ENCODE measurements at regions not wholly inside any gene's neighbourhood (a gene's known extent, or its start where the extent isn't known, plus 50 kb on each side); places are given as distances from the start of the nearest gene placed in this dataset.

DNA sequence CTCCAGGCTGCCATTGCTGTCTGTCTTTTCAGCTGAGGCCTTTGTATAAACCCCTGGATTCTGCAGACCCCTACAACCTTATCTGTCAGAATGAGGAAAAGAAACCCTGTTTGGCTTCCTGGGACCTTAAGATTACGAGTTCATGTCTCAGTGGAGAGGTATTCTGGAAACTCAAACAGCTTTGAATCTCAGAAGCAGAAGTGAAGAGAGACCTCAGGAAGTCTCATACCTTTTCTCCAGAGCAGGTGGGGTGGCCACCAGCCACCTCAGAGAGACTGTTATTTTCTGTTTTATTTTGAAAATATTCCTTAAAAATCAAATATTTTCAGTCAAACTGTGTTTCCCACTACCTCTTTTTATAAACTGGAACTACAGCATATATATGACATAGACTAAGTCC lies 457.5 kb downstream of the TMEM232 start:
- Histone ChIP-seq H2AK5ac (ENCODE audit: low read depth, low read length) (no peak overlapping the region), H2AK9ac (replicated peaks; ENCODE audit: low read depth, low read length, poor library complexity) (no peak overlapping the region), H4K8ac (ENCODE audit: low read depth in 2 of 2, low read length in 2 of 2) (no peak overlapping the region), H2BK5ac (ENCODE audit: low read depth, low read length, poor library complexity, severe bottlenecking) (no peak overlapping the region), H3K4me3 (ENCODE audit: insufficient read depth, low read depth, low read length) (no peak overlapping the region), H3K4me2 (ENCODE audit: low read depth, low read length) (no peak overlapping the region), H3K27ac (ENCODE audit: insufficient read depth, low read length) (no peak overlapping the region), H2BK120ac (ENCODE audit: low read depth, low read length) (no peak overlapping the region), H3K18ac (ENCODE audit: low read depth, low read length) (no peak overlapping the region), H3K79me1 (ENCODE audit: low read depth in 1 of 2, low read length in 2 of 2) (no peaks in the 10 kb centered on the region), H3K9me3 (ENCODE audit: control insufficient read depth, insufficient read depth, low read length) (peaks cover 2% of the 10 kb centered on the region; the same call in 1 of the 2 replicates), H4K91ac (ENCODE audit: insufficient read depth, low read depth, low read length) (no peak overlapping the region), H2AFZ (replicated peaks; ENCODE audit: low read length, poor library complexity) (no peak overlapping the region), H3K4me1 (ENCODE audit: control insufficient read depth, insufficient read depth, low read length) (no peaks in the 10 kb centered on the region), H3K9me1 (ENCODE audit: insufficient read depth, low read length) (no peaks in the 10 kb centered on the region), H3K23ac (ENCODE audit: low read depth, low read length) (no peak overlapping the region), H3K56ac (ENCODE audit: extremely low read depth, insufficient read depth, low read length) (no peak overlapping the region), H3K9ac (ENCODE audit: low read depth, low read length) (no peak overlapping the region), H2BK15ac (ENCODE audit: low read depth, low read length) (no peak overlapping the region), H4K20me1 (ENCODE audit: insufficient read depth, low read length) (no peaks in the 10 kb centered on the region), H4K5ac (ENCODE audit: low read depth, low read length) (no peak overlapping the region), H3K4ac (ENCODE audit: low read depth, low read length) (no peak overlapping the region), H3K27me3 (ENCODE audit: control insufficient read depth, insufficient read depth, low read length) (no peaks in the 10 kb centered on the region), H3K36me3 (ENCODE audit: control insufficient read depth, insufficient read depth, low read length) (no peaks in the 10 kb centered on the region), H2BK20ac (ENCODE audit: low read depth, low read length) (no peak overlapping the region), H3K14ac (replicated peaks; ENCODE audit: low read depth, low read length) (no peak overlapping the region)
- ChIA-PET POLR2A (ENCODE audit: unreplicated experiment) (no interaction called here), CTCF (no interaction called here)
- ATAC-seq (ENCODE audit: low read depth) = no peak
- no peak for DNase-seq
- in situ Hi-C loops (cut with MboI; ENCODE audit: low sequenced_read_pairs) (no loop called here), dilution Hi-C loops (cut with HindIII; ENCODE audit: low sequenced_read_pairs, unreplicated experiment) (no loop called here), intact Hi-C loops (cut with micrococcal nuclease) (no loop called here)
- no CpG with 5 or more reads among the region's 1 CpG for WGBS, 2 experiments (ENCODE audit: extremely low coverage in 2 of 2, insufficient read length in 1 of 2)
- no TSS peak for BruUV-seq (replicated peaks)
- TF ChIP-seq CEBPB (IDR thresholded peaks at IDR 0.05; ENCODE audit: low read depth, low read length) (no peak), RAD21 (IDR thresholded peaks at IDR 0.05; ENCODE audit: low read length) (no peak), MXI1 (IDR thresholded peaks at IDR 0.05; ENCODE audit: borderline replicate concordance, low read depth, low read length) (no peak), NFE2L2 (IDR thresholded peaks at IDR 0.05; ENCODE audit: low read depth, low read length) (no peak)
- TF ChIP-seq, protein P1, sequence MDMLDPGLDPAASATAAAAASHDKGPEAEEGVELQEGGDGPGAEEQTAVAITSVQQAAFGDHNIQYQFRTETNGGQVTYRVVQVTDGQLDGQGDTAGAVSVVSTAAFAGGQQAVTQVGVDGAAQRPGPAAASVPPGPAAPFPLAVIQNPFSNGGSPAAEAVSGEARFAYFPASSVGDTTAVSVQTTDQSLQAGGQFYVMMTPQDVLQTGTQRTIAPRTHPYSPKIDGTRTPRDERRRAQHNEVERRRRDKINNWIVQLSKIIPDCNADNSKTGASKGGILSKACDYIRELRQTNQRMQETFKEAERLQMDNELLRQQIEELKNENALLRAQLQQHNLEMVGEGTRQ (IDR thresholded peaks at IDR 0.05; ENCODE audit: low read depth, low read length) = no peak

All from IMR-90 (cell line).